HG02610 (cell line): ENCODE measurements at regions not wholly inside any gene's neighbourhood (a gene's known extent, or its start where the extent isn't known, plus 50 kb on each side); places are given as distances from the start of the nearest gene placed in this dataset.
"Not testable (repeated sequence)": the region's sequence is repeated elsewhere in the genome, so short reads cannot be mapped to it uniquely, and the experiment has no call there.

ENCODE experiments used
- ATAC-seq: cut with Tn5 transposase; IDR thresholded peaks from one replicate; pipeline ENCODE4 v1.9.1; 2021; ENCODE audit warnings: mild to moderate bottlenecking, moderate library complexity; ENCODE audit not compliant: unreplicated experiment

DNA sequence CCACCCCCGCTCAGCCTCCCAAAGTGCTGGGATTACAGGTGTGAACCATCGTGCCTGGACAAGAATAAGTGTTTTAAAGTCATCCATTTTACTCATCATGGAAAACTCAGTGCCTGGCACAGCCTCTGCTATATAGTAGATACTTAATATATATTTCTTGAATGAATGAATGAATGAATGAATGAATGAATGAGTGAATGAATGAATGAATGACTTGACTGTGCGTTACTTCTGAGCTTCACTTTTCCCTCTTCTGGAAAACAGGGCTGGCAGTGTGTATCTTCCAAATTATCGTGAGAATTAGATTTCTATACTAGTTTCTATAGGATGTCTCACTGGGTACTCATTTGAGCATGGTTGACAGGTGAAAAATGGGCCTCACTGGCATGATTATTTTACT lies 307.3 kb upstream of the ERCC4 start:
- no peak for ATAC-seq

DNA sequence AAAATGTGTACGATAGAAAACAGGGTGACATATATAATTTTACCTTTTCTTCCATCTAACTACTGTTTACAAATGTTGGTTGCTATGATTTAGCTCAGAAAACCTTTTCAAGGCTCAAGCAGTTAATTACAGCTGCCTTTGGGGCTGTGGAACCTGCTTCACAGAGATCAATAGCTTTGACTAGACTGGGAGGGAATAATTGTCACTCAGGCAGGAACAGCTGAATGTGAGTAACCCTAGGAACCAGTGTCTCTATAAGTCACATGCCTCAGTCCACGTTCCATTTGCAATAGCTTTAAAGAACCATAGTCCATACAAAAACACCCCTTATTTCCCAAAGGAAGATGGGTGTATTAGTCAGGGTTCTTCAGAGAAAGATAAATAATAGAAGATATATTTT lies 306.8 kb upstream of the ERCC4 start:
- no peak for ATAC-seq

DNA sequence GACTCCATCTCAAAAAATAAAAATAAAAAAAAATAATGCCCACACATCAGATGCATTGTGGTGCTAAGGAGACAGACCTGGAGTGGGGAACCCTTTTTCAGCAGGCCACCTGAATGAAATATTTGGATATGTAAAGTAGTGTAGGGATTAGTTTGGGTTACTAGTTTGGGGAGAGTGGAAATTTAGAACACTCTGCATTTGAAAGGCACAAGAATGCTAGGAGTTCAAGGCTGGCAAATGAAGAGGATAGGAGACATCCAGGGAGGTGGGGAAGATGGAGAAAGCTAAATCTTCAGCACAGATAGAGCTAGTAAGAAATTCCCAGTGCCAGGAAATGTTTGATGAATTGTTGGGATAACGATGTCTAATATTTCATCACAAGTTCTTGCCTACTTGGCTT lies 298.3 kb upstream of the ERCC4 start:
- no peak for ATAC-seq

DNA sequence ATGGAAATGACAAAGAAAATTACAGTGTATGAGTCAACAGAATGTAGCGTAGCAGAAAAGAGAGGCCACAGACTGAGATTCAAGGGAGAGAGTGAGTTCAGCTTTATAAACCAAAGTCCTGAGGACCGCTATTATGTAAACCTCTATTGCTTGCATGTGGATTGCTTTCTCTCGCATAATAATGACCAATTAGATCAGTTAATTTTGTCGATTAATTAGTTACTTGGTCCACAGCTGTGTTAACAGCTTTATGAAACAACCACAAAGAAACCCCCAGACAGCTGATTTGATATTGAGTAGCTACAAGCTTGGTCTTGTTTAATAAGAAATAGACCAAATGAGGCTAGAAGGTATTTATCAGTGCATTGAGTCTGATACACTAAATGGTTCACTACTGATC lies 291.8 kb upstream of the ERCC4 start:
- ATAC-seq, result no peak

DNA sequence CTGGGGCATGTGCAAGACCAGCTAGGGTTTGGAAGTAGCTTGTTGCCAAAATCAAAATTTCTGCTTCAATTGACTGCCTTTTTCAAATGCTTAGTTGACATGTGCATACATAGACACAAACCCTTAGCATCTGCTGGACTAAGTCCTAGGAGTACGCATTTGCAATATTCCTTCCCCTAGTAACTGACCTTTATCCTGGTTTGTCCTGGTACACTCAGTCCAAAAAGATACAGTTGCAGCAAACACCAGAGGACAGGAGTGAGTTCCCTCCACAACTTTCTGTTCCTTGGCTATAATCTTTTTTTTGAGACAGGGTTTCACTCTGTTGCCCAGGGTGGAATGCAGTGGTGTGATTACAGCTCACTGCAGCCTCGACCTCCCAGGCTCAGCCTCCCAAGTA lies 290.2 kb upstream of the ERCC4 start:
- no peak for ATAC-seq

DNA sequence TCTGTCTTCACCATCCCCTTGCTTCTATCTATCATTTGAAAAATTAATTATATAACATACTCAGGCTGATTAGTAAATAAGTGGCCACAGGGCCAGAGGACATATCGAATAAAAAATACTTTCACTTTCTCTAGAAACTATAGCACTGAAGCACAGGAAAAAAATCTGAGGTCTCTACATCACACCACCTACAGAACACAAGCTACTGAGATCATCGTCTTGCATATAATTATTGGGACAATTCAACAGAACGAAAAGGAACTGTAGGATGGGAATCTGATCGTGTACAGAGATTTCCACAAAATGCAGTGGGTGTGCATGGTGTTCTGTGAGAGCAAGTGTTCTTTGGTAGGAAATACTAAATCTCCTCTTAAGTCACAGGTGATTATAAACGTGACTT lies 289.6 kb upstream of the ERCC4 start:
- no peak for ATAC-seq

DNA sequence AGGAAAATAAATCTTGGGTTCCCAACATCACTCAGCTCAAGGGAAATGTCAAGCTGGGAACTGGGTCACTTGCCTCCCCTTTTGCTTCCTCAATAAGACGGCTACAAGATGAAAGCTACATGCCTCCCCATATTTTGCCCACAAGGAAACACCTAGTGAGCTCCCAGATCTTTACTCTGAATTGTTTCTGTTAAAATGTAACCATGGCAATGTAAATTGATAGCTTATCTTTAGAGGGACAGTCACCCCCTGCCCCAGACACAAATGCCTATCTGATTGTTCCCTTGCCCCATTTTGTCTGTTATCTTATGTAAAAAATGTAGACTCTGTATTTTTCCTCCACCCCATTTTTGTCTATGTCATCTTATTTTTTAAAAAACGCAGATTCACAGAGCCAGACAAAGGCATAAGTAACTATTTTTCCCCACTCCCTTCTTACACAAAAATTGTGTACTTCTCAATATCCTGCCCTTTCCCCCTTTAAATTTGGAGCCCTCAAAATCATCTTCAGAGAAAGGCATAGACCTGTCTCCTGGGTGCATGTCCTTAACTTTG lies 288.7 kb upstream of the ERCC4 start:
- ATAC-seq, result no peak

DNA sequence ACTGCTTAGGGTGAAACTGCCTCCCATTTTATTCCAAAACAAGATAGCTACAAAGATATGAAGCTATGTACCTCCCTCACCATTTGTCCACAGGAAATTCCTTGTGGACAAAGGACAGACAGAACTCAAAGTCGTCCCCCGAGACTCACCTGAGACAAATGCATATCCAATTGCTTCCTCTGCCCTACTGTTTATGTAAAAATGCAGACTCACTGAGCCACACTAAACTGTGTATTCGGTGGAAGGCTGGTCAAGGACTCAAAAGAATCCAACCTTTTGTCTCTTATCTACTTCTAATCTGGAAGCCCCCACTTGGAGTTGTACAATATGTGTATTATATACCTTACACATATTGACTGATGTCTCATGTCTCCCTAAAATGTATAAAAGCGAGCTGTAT lies 288.0 kb upstream of the ERCC4 start:
- no peak for ATAC-seq

DNA sequence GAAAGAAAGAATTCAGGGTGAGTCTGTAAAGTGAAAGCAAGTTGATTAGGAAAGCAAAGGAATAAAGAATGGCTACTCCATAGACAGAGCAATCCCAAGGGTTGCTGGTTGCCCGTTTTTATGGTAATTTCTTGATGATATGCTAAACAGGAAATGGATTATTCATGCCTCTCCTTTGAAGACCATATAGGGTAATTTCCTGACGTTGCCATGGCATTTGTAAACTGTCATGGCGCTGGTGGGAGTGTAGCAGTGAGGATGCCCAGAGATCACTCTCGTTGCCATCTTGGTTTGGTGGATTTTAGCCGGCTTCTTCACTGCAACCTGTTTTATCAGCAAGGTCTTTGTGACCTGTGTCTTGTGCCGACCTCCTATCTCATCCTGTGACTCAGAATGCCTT lies 287.4 kb upstream of the ERCC4 start:
- not testable (repeated sequence) for ATAC-seq

DNA sequence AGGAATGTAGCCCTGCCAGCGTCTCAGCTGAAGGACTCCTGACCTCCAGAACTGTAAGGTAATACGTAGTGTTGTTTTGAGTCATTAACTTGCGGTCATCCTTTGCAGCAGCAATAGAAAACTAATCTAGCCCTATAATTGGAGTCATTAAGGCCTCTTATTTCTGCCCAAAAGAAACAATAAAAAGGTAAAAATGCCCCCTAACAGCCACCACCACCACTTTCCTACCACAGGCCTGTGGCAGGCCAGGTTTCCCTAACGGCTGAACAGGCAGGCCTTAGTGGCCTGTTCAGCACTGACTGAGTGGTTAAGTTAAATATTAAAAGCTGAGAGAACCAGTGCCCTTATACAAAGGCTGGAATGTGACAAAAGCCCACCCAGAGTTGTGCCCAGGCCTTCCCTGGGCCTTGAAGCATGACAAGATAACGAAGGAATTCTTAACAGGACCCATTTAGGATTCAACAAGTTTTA lies 286.5 kb upstream of the ERCC4 start:
- no peak for ATAC-seq

DNA sequence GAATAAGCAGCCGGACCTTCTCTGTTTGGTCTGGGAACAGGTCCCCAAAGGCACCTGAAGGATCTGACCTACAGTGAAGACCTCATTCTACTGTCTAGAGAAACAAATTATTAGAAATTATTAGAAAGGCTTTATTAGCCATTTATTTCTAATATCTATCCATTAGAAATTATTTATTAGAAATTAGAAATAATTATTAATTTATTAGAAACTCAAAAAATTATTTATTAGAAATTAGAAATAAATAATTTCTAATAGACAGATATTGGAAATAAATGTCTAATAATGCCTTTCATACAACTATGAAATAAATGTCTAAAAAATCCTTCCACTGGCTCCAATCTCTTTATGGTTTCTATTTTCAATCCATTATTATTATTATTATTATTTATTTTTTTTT lies 285.7 kb upstream of the ERCC4 start:
- ATAC-seq, result no peak

DNA sequence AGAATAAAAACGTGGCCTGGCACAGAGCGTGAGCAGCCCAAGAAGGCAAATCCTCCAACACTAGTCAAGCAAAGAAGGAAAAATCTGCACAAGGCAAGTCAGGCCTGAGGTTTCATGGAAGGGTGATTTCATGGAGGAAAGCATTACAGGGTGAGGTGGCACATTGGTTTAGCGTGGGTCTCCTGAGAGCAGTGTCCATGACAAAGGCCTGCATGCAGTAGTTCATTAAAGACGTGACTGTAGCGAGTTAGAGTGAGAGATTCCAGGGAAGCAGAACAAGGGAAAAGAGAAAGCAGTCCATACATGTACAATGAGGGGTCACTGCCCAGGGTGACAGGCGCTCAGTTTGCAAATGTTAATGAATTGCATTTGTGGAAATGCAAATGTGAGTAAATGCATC lies 285.0 kb upstream of the ERCC4 start:
- no peak for ATAC-seq

DNA sequence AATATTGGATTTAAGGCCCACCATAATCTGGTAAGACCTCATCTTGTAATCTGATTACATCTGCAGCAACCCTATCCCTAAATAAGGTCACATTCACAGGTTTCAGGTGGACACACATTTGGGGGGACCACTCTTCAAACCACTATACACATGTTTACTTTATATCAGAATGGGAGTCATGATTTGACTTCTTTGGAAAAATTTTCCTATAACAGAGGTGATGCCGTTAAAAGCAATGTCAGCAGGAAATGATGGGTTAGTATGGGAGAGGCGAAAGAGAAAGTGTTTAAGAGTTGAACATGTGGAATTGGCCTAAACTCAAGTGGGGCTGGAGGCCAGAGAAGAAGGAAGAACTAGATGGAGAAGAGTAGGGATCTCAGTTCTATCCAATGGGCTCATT lies 281.7 kb upstream of the ERCC4 start:
- no peak for ATAC-seq

DNA sequence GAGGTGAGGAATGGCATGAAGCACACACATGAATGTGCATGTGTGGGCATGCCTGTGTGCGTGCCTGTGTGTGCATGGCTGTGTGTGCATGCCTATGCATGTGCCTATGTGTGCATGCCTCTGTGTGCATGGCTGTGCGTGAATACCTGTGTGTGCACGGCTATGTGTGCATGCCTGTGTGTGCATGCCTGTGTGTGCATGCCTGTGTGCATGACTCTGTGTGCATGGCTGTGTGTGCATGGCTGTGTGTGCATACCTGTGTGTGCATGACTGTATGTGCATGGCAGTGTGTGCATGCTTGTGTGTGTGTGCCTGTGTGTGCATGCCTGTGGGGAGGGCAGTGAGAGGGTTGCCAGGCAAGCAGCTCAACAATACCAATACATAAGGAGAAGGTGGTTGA lies 276.5 kb upstream of the ERCC4 start:
- ATAC-seq, result no peak

DNA sequence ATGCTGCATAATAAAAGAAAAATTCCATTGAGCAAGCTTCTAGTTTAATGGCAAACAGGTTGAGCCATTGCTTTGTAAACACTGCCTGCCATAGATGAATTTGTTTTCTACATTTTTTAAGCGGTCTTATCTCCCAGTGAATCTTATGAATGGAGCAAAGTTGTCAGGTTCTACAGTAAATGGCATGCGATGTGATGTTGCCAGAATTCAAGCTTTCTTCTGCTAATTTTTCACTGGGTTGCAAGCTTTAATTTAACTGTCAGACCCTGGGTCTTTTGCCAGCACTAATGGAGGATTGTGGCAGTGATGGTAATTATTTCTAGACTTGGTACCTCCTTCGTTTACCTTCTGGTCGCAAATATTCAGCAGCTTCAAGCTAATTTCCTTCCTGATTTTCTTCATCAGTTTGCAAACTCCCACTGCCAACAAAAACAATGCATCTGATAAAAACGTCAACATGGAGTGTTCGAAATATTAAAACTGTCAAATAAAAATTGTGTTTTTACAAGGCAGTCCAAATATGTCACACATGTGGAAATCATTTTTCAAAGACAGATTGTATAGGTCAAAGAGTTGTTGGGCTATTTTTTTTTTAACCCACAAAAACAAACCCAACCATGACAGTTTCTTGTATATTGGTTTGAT lies 274.2 kb upstream of the ERCC4 start:
- ATAC-seq, result no peak

DNA sequence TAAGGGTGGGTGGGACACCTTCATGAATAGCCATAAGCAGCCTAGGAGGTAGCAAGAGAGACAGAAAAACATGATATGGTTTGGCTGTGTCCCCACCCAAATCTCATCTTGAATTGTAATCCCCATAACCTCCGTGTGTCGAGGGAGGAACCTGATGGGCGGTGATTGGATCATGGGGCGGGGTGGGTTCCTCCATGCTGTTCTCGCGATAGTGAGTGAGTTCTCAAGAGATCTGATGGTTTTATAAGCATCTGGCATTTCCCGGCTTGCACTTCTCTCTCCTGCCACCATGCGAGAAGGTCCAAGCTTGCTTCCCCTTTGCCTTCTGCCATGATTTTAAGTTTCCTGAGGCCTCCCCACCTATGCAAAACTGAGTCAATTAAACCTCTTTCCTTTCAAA lies 259.1 kb upstream of the ERCC4 start:
- ATAC-seq, result no peak

DNA sequence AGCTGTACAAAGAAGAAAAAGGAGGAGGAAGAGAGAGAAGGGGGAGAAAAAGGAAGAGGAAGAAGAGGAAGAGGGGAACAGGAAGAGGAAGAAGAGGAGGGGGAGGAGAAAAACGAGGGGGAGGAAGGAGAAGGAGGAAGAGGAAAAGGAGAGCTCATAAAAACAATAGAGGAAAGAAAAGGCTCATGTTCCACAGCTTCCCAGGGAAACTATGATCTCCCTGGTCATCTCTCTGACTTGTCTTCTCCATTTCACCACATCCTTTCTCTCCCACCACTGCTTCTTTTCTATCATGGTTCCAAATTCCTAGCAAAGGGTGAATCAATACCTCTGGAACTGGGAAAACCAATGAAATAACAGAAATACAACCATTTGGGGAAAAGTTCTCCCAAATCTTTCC lies 254.1 kb upstream of the ERCC4 start:
- ATAC-seq, result no peak

DNA sequence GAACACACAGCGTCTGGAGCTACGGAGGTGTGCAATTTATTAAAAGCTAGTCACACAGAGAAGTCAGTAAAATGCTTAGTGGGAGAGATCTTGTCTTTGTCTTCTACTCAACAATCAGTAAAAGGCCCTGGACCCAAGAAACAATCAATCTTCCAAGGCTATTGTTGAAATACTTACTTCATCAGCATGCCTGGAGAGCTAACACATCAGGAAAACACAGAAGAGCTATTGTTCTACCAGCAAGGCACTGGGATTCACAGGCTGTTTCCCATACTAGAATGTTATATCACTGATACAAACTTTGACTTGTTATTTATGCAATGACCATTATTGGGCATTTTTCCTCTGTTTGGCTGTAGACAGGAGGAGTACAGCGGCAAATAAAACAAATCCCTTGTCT lies 247.8 kb upstream of the ERCC4 start:
- no peak for ATAC-seq

DNA sequence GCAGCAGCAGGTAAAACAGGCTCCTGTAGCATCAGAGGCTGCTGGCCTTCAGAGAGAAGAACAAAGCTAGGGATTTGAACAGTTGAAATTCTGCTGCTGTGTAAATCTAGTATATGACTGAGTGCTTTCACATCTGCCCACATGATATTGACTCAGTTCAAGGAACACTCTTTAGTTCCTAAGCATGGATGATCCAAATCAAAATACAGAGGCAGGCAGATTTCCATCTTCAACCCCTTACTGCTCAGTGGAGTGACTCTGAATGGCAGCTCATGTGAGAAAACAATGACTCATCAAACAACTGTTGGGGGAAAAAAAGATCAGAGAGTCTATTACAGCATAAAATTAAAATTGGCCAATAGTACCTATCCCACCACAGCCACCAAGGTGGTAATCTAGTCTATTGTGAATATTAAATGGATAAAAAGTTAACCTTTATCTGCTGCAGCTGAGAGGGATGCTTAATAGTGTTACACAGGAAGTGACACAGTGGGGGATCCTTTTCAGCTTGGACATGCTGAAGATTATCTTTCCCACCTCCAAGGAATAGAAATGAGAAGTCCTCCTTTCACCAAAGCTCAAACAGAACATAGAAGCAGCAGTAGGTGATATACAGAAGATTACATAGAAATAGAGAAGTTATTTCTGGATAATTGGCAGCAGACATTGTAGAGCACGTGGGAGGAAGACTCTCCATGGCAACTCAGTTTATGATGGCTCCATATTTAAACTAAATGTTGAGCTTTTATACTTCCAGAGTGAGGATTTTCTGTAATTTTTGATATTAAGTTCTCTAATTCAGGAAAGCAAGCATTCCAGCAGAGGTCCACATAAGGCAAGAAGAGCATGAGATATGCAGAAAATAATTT lies 239.7 kb upstream of the ERCC4 start:
- ATAC-seq, result no peak

DNA sequence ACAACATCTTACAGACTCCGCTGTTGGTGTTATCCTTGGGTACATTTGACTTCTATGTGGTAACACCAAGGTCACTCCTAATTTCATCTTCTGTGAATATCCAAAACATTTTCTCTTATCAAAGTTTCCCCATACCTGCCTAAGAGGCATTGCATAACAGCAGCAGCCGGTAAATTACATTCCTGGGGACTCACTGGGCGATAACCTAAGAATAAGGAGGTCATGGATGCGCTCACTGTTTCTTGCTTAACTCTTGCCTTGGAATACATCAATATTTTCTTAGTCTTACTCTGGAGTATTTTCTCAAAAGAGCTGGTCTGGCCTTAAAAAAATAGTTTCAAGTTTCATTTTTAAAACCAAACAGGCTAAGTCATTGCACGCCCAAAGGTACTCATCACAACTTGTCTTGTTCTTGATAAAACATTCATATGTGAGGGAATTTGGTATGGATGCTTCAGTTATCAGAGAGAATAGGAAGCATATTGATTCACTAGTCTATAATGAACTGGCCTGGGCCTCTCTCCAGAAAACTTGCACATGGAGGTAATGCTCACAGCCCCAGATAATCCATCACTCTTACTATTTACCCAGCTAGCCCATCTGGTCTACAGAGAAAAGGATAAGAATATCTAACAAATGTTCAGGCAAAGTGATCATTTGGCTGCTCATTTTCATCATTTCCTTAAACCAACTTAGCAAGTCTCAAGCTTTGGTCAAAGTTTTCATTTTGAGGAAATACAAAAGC lies 235.0 kb upstream of the ERCC4 start:
- ATAC-seq, result no peak

DNA sequence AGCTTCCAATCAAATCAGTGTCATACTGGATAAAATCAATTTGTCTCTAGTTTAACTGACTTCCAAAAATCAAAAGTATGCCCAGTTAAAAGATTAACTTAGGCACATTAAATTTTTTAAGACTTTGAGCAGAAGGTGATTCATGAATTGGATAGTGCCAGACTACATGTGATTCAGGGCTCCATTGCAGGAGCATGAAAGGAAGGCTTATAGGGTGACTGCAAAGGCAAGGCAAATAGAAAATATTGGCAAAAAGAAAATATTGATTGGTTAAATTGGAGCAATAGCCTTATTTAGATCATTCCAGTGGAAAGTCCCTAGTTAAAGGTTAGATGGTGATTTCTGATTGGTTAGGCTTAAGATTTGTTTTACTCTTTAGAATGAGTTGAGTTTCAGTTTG lies 223.9 kb upstream of the ERCC4 start:
- ATAC-seq, result no peak

DNA sequence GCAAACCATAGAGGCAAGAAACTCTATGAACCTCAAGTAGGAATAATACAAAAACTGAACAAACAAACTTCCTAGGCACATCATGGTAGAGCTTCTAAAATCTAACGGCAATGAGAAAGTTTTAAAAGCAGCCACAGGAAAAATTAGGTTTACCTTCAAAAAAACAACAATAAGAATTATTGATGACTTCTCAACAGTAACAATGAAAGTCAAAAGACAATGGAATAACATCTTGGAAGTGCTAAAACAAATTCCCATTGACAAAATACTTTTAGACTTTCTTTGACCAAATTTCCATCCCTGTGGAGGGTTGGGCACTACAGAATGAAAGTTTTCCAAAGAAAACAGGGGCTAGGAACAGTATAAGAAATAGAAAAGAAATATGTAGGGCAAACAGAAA lies 222.9 kb upstream of the ERCC4 start:
- ATAC-seq, result no peak
